ENCODE measurements at regions not wholly inside any gene's neighbourhood (a gene's known extent, or its start where the extent isn't known, plus 50 kb on each side); places are given as distances from the start of the nearest gene placed in this dataset.

DNA sequence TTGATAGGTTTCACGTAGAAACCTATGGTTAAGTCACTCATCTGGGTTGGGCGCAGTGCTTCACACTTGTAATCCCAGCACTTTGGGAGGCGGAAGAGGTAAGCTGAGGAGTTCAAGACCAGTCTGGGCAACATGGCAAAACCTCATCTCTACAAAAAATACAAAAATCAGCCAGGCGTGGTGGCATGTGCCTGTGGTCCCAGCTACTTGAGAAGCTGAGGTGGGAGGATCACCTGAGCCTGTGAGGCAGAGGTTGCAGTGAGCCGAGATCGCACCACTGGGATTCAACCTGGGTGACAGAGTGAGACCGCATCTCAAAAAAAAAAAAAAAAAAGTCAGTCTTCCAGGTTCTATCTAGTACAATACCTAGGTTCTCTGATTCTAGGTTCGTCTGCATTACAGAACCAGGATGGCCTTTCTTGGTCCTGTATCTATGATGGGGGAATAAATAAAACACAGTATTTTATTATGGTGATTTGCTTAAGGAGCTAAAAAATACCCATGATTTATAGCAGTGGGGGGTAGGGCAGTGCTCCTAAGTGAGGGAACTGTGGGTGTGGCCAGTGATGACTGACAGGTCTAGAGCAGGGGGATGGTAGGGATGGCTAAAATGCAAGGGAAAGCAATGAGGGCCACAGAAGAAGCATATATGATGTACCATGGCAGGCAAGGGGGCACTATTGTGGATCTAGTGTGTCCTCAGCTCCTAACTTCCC lies 65.5 kb upstream of the NUP160 start:
- TF ChIP-seq, protein P1, sequence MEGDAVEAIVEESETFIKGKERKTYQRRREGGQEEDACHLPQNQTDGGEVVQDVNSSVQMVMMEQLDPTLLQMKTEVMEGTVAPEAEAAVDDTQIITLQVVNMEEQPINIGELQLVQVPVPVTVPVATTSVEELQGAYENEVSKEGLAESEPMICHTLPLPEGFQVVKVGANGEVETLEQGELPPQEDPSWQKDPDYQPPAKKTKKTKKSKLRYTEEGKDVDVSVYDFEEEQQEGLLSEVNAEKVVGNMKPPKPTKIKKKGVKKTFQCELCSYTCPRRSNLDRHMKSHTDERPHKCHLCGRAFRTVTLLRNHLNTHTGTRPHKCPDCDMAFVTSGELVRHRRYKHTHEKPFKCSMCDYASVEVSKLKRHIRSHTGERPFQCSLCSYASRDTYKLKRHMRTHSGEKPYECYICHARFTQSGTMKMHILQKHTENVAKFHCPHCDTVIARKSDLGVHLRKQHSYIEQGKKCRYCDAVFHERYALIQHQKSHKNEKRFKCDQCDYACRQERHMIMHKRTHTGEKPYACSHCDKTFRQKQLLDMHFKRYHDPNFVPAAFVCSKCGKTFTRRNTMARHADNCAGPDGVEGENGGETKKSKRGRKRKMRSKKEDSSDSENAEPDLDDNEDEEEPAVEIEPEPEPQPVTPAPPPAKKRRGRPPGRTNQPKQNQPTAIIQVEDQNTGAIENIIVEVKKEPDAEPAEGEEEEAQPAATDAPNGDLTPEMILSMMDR (IDR thresholded peaks at IDR 0.05), result no peak
- TF ChIP-seq POLR2A (IDR thresholded peaks at IDR 0.05), result no peak
- TF ChIP-seq EP300 (IDR thresholded peaks at IDR 0.05), result no peak
- no peak for TF ChIP-seq POLR2AphosphoS5 (IDR thresholded peaks at IDR 0.05)
- peaks cover 34% of the 10 kb centered on the region for H3K4me1 ChIP-seq
- H3K27me3 ChIP-seq, result no peaks in the 10 kb centered on the region
- no peaks in the 10 kb centered on the region for H3K9me3 ChIP-seq
- no peak overlapping the region for H3K4me3 ChIP-seq
- no peak overlapping the region for H3K27ac ChIP-seq
- H3K36me3 ChIP-seq, result no peaks in the 10 kb centered on the region
- no peak for DNase-seq (ENCODE audit: low spot score in 2 of 2)
- WGBS, result 98% methylated on average over 8 of the region's 8 CpGs

DNA sequence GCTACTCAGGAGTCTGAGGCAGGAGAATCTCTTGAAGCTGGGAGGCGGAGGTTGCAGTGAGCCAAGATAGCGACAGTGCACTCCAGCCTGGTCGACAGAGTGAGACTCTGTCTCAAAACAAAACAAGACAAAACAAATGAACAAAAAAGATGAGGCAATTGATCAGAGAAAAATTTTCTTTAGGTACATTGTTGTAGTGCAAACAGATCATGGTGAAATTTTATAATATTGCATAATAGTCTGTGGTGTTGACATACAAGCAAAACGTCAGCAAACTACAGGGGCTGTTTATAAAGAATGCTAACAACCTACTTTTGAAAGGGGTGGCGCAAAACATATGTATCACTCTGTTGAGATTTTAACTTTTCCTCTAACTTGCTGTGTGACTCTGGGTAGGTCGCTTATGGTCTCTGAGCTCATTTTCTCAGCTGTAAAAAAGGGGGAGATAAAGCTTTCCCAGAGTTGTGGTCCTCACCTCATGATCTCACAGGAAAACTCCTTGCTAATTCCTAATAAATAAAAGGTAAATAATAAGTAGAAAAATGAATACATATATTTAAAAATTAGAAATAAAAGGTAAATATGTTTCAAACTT lies 64.8 kb upstream of the NUP160 start:
- H3K27me3 ChIP-seq, result no peaks in the 10 kb centered on the region
- H3K4me1 ChIP-seq, result peaks cover 33% of the 10 kb centered on the region
- H3K4me3 ChIP-seq, result no peak overlapping the region
- DNase-seq (ENCODE audit: low spot score in 2 of 2), result no peak
- 56% methylated on average over 6 of the region's 6 CpGs for WGBS
- H3K36me3 ChIP-seq, result no peaks in the 10 kb centered on the region
- TF ChIP-seq POLR2A (IDR thresholded peaks at IDR 0.05), result no peak
- TF ChIP-seq, protein P1 (IDR thresholded peaks at IDR 0.05), result no peak
- TF ChIP-seq EP300 (IDR thresholded peaks at IDR 0.05), result no peak
- TF ChIP-seq POLR2AphosphoS5 (IDR thresholded peaks at IDR 0.05), result no peak
- H3K9me3 ChIP-seq, result no peaks in the 10 kb centered on the region
- H3K27ac ChIP-seq, result no peak overlapping the region

DNA sequence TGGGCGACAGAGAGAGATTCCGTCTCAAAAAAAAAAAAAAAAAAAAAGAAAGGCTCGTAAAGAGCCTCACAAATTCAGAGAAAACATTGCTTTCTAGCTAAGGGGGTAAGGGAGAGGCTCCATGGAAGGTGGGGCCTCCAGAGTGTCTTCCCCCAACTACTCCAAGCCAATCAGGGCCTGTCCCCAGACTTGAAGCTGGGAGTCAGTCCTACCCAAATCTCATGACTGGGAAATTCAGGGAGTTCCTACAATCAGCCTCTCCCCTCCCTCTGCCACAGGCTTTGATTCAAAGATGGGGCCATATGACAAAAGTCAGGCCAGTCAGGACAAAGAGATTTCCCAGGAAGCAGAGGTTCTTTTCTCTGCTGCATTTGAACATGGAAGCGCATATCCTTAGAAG lies 63.0 kb upstream of the NUP160 start:
- Histone ChIP-seq H3K27ac (no peak overlapping the region), H3K27me3 (no peaks in the 10 kb centered on the region), H3K4me1 (peaks cover 17% of the 10 kb centered on the region), H3K9me3 (no peaks in the 10 kb centered on the region), H3K4me3 (no peak overlapping the region), H3K36me3 (no peaks in the 10 kb centered on the region)
- TF ChIP-seq POLR2A (IDR thresholded peaks at IDR 0.05) (no peak), EP300 (IDR thresholded peaks at IDR 0.05) (no peak), POLR2AphosphoS5 (IDR thresholded peaks at IDR 0.05) (no peak)
- TF ChIP-seq, protein P1 (IDR thresholded peaks at IDR 0.05), result no peak
- WGBS, result 93% methylated on average over 4 of the region's 4 CpGs
- no peak for DNase-seq (ENCODE audit: low spot score in 2 of 2)

DNA sequence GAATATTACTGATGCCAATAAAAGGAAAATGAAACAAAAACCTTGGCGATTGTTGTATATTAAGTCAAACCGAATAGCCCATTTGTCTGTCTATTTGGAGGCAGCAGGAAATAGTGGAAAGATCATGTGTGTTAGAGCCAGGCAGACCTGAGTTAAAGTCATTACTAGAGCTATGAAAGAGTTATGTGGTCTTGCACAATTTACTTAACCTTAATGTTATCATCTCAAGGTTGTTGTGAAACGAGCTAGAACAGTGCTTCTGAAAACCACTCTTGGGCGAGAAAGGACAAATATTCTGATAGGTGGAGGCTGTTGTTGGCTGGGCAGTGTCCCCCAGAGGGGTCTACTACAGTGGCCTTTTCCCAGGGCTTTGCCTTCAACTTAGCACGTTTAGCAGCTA lies 60.0 kb upstream of the NUP160 start:
- Histone ChIP-seq H3K36me3 (no peaks in the 10 kb centered on the region), H3K4me3 (no peak overlapping the region), H3K4me1 (peaks cover 3% of the 10 kb centered on the region), H3K9me3 (no peaks in the 10 kb centered on the region), H3K27ac (no peak overlapping the region), H3K27me3 (no peaks in the 10 kb centered on the region)
- TF ChIP-seq EP300 (IDR thresholded peaks at IDR 0.05), result no peak
- no peak for TF ChIP-seq POLR2A (IDR thresholded peaks at IDR 0.05)
- TF ChIP-seq, protein P1 (IDR thresholded peaks at IDR 0.05), result no peak
- no peak for TF ChIP-seq POLR2AphosphoS5 (IDR thresholded peaks at IDR 0.05)
- WGBS, result 61% methylated on average over 5 of the region's 5 CpGs
- no peak for DNase-seq (ENCODE audit: low spot score in 2 of 2)

DNA sequence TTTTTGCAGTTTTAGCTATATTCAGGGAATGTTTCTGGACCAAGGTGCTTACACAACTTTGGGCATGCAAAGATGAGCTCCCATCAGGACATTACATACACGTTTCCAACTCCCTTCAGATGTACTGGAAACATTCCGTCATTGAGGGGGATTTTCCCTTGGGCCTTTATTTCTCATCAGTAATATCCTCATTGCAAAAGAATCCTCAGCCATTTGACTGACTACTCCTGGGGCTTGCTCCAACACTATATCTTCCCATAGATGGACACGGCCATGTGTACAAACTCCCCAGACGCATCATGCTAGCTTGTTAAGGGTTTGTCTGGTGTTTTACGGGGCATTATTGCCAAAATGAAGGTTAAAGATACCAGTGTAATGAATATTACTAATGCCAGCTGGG lies 59.3 kb upstream of the NUP160 start:
- Histone ChIP-seq H3K36me3 (no peaks in the 10 kb centered on the region), H3K27me3 (no peaks in the 10 kb centered on the region), H3K4me3 (no peak overlapping the region), H3K4me1 (peaks cover 3% of the 10 kb centered on the region), H3K9me3 (no peaks in the 10 kb centered on the region), H3K27ac (no peak overlapping the region)
- no peak for TF ChIP-seq POLR2AphosphoS5 (IDR thresholded peaks at IDR 0.05)
- TF ChIP-seq EP300 (IDR thresholded peaks at IDR 0.05), result no peak
- TF ChIP-seq, protein P1 (IDR thresholded peaks at IDR 0.05), result no peak
- no peak for TF ChIP-seq POLR2A (IDR thresholded peaks at IDR 0.05)
- 76% methylated on average over 5 of the region's 5 CpGs for WGBS
- DNase-seq (ENCODE audit: low spot score in 2 of 2), result no peak
